ENCODE measurements at regions not wholly inside any gene's neighbourhood (a gene's known extent, or its start where the extent isn't known, plus 50 kb on each side); places are given as distances from the start of the nearest gene placed in this dataset.

DNA sequence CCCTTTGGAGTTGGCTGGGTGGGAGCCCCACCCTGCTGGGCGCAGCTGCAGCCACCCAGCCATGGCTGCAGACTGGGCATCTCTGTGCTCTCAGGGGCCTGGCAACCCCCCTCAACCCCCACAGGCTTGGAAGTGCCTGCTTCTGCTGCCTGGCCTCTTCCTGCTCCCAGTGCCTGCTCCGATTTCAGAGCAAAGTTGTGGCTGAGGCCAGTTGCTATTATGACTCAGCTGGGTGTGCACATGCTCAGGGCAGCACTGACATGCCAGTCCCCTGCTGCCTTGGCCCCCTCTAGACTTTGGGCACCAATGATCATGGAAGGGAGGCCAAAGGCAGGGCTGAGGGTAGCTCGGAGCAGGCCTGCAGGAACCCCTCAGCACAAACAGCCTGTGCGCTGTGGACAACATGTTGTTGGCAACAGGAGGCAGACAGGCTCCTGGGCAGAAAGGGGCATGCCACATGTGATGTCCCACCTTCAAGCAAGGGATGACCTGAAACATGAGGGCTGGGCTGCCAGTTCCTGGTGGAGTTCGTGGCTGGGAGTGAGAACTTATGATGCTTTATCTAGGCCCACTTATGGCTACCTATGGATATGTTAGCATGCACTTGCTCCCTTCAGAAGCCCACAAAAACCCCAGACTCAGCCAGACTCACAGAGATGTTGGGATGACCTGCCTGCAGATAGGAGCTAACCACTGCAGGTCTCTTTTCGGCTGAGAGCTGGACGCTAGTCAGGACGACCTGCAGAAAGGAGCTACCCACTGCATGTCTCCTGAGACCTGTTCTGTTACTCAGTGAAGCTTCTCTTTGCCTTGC is 96.4 kb upstream of the AMOTL1 start:
- DNase-seq (ENCODE audit: low spot score in 2 of 2) (no peak), FAIRE-seq (no peak)

DNA sequence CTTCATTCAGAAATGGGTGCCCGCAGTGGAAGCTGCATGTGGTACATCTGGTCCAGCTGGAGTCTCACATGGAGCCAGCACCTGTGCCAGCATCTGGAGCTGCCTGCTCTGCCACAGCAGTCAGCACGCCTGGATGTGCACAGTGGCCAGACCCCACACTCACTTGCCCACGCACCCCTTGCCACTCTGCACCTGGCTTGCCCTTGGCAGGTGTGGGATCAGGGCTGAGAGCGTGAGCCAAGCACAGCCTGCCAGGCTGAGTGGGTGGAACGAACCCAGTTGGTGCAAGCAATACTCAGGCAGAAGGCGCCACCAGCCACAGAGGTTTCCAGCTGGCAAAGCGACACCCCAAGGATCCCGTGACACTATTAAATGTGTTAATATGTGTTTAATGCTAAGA is 95.5 kb upstream of the AMOTL1 start:
- FAIRE-seq (no peak), DNase-seq (ENCODE audit: low spot score in 2 of 2) (no peak)

DNA sequence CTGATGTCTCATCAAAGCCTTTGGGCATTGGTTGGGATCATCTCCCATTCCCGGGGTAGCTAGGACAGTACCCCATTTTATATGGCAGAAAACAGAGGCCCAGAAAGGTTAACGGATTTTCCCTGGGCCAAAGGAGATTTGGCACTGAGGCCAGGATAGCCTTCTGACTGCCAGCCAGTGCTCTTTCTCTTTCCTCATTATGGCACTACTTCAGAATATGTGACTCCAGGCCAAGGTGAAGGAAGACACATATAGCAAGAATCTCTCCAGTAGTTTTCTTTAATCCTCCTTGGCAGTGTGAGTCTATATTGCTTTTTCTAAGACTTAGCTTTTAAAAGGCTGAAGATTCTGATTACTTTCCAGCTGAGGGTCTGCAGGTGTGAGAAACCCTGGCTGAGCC is 94.8 kb upstream of the AMOTL1 start:
- no peak for DNase-seq (ENCODE audit: low spot score in 2 of 2)
- no peak for FAIRE-seq

DNA sequence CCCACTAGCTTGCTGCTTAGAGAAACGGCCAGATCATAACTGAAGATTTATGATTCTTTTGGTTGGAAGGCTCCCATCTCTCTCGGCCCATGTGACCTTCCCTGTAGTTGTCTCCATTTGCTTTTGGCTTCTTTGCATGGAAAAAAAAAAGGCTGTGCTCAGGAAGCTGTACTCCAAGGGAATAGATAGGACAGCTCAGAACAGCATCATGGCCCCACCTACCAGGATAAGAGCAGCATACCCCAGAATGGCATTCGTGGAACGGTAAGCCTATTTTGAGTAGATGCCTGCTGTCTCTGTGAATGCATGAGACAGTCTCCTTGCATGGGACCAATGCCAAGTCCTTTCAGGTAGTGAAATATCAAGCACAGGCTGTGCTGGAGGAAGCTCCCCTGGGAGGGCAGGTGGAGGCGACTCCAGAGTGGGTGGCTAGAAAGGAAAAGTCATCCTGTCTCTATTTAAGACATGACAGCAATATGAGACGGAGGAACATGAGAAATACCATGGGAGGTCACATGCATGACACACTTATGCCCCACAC is 94.1 kb upstream of the AMOTL1 start:
- DNase-seq (ENCODE audit: low spot score in 2 of 2) (no peak), FAIRE-seq (no peak)

DNA sequence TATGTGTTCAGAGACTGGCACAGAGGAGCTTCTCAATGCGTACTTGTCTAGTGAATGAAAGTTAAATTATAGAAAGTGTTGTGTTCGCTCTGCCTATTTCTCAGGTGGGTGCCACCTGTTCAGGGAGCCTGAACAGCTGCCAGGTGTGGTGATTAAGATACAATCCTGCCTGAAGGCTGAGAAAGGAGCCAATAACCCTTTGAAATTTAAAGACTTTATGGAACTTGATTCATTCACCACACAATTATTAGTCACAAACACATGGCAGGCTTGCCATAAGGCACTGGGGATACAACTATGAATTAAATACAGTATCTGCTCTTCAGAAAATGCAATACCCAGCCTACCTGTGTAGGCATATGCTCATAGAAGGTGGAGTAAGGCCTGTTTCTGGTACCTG is 92.9 kb upstream of the AMOTL1 start:
- FAIRE-seq (no peak), DNase-seq (ENCODE audit: low spot score in 2 of 2) (no peak)

DNA sequence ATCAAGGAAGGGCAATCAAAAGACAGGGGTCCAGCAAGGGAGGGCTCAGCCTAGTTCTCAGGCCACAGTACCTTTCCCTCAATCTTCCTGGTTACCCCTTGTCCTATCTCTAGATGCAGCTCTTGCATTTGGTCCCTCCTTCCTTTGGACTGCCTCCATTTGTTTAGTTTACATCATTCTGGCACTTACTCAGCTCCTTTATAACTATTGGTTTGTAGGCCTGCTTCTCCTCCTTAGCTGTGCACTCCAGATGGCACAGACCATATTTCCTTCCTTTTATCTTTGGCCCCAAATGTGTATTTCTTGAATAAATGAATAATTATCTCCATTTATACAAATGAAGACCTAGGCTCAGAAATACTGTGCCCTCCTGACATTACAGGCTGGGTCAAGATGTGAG is 92.3 kb upstream of the AMOTL1 start:
- no peak for DNase-seq (ENCODE audit: low spot score in 2 of 2)
- no peak for FAIRE-seq

DNA sequence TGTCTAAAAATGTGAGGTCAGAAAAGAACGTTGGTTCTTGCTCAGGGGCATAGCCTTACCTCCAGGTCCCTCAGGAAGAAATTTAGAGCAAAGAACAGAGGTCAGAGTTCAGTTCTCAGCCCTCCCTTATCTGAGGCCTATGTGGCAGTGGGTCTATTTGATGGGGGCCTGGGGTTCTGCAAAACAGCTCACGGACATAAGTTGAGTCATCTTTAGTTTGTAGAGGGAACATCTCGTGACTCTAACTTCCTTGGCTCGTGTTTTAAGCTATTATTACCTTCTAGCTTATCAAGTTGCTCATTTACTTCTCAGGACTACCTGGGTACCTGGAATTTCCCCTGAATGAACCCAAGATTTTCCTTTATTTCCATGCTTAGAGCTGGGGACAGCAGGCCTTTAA is 91.3 kb upstream of the AMOTL1 start:
- FAIRE-seq, result no peak
- no peak for DNase-seq (ENCODE audit: low spot score in 2 of 2)

DNA sequence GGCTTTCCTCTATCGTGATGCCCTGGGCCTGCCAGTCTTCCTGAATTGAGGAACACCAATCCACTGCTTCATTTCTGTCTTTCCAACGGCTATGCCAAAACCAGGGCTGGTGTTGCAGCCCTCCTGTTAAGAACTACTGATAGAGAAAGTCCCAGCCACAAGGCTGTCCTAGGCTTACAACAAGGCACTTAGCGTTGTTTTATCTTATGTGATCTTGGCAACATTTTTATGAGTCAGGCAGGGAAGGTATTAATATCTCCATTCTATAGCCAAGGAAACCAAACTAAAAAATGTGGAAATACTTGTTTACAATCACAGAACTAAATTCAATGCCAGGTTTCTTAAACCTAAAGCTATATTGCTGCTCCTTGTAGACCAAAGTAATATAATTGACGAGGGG is 89.9 kb upstream of the AMOTL1 start:
- DNase-seq (ENCODE audit: low spot score in 2 of 2) (no peak), FAIRE-seq (no peak)

DNA sequence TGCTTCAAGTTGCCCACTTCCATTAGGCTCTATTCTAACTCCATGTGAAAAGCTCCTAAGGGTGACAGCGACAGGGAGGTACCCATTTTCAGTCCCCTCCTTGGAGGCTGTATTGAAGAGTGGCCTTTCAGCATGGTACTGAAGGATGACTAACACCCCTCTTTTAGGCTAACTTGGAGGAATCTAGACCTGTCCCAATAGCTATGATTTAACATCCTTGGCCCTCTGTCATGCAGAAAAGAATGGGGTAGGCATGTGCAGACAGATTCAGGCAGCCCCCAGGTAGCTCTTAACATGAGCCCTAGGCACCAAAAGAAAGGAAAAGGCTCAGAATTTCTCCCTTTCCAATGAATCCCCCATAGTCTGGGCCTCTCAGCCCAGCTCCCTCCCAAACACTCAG is 89.3 kb upstream of the AMOTL1 start:
- DNase-seq (ENCODE audit: low spot score in 2 of 2) (no peak), FAIRE-seq (no peak)

DNA sequence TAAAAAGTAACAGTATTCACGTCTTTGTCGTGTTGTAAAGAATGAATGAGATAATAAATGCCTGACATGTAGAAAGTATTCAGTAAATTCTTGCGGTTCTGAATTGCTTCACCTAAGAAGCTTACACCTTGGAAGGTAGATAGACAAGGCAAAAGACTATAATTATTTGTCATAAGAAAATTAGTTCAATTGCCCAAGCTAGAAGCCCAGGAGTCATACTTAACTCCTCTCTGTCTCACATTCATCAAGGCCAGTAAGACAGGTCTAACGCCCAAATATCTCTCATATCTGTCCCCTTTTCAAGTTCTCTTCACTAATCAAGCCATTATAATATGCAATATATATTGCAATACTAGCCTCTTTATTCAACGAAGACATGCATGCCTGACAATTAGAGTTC is 87.7 kb upstream of the AMOTL1 start:
- DNase-seq (ENCODE audit: low spot score in 2 of 2), result no peak
- no peak for FAIRE-seq

DNA sequence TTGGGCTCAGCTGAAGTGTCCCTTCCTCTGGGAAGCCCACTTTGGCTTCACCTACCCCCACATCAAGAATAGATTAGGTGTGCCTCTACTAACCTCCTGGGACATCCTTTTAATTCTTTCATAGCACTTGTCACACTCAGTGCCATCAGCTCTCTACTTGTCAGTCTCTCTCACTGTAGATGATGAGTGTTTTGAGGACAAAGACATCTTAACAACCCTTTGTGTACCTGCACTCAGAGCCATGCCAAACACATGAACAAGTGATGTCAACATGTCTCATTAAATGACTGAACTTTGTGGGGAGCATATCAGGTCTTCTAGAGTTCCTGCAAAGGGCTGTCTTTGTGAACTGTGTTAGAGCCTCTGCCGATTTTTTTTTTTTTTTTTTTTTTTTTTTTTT is 87.0 kb upstream of the AMOTL1 start:
- DNase-seq (ENCODE audit: low spot score in 2 of 2), result no peak
- no peak for FAIRE-seq

DNA sequence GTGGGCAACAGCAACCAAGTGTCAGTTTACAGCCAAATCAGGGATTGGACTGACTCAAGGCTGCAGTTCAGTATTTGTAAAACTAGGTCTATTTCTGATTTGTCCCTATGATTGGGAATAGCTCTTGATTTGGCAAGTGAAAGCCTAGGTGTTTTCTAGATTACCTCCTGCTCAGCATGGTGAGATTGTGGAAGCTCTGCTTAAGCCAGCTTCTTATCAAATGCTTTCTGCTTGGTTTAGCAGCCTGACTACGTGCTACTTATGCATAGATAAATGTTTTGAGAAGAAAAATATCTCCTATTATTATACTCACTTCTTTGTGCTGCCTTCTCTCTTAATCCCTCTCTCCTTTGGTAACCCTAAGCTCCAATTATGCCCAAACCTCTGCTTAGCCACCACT is 86.3 kb upstream of the AMOTL1 start:
- no peak for DNase-seq (ENCODE audit: low spot score in 2 of 2)
- no peak for FAIRE-seq

DNA sequence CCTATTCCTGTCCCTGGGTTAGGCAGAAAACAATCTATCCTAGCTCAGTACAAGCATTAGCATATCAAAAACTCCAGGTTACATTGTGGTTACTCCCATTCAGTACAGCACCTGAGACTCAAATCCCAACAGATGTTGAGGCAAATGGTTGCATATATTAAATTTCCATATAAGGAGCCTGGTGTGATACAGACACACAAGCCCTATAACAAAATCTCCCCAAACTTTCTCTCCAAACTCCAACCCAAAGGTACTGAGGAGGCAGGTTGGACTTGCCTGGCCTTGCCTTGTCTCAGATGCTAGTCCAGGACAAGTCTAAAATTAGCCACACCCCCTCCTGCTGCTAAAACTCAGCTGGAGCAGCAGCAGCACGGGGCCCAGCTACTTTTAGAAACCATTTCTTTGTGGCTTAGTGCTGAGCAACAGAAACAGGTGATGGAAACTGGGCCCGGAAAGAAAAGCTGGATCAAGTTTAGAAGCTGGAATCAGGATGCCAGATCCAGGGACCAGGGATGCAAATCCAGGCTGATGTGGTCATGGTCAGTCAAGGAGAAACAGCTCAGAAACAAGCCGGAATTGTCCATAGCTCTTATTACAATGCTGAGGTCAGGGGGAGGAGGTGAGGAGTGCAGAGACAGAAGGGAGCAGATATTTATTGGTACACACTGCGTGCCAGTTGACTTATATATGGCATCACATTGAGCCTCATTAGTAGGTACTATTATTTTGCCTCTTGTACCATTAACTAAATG is 73.7 kb upstream of the AMOTL1 start:
- FAIRE-seq (no peak), DNase-seq (ENCODE audit: low spot score in 2 of 2) (no peak)

DNA sequence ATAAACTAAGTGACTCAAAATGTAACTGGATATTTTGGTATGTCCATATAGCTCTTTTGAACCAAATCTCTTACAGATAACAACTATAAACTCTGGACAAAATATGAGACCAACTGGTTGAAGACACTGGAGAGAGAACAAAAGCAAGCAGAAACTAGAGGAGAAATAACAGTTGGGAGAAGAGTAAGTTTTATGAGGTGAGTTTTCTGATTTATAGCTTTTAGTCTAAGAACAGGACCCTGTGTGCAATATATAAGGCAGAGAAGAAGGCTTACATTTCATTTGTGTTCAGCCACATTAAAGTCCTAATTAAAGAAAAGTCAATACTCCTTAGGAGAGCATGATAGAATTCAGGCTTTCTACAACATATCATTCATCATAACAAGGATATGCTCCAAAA is 71.0 kb upstream of the AMOTL1 start:
- DNase-seq (ENCODE audit: low spot score in 2 of 2) (no peak), FAIRE-seq (no peak)

DNA sequence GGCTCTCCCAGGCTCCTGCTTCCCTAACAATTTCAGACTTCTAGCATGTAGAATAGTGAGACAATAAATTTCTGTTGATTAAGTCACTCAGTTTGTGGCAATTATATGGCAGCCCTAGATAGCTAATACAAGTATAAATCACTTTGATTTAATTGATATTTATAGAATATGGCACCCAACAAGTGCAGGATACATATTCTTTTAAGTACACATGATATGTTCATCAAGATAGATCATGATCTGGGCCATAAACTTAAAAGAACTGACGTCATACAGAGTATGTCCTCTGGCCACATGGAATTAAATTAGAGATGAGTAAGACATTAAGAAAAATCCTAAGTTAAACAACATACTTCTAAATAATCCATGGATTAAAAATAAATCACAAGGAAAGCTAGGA is 67.5 kb upstream of the AMOTL1 start:
- FAIRE-seq, result no peak
- no peak for DNase-seq (ENCODE audit: low spot score in 2 of 2)

DNA sequence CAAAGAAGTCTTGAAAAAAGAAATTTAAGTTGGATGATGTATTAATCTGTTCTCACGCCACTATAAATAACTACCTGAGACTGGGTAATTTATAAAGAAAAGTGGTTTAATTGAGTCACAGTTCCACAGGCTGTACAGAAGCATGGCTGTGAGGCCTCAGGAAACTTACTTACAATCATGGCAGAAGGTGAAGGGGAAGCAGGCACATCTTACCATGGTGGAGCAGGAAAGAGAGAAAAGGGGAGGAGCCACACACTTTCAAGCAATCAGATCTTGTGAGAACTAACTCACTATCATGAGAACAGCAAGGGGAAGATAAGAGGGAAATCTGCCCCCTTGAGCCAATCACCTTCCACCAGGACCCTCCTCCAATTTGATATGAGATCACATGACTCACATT is 65.7 kb upstream of the AMOTL1 start:
- no peak for DNase-seq (ENCODE audit: low spot score in 2 of 2)
- FAIRE-seq, result no peak

DNA sequence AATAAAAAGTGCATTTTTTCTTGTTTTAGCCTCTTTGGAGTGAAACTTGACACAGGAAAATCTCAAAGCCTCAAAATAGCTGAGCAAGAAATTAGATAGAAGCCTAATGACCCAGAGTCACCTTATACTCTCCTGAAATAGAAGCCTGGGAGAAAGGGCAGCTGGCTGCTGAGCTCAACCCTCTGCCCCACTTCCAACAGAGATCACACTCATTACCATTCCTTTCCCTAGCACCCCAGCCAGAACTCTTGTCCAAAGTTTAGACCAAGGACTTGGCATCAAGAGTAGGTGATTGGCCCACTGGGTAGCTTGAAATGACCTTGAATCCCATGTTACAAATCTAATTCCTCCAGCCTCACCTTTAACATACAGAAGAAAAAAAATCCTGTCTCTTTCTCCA is 62.7 kb upstream of the AMOTL1 start:
- DNase-seq (ENCODE audit: low spot score in 2 of 2) (no peak), FAIRE-seq (no peak)

DNA sequence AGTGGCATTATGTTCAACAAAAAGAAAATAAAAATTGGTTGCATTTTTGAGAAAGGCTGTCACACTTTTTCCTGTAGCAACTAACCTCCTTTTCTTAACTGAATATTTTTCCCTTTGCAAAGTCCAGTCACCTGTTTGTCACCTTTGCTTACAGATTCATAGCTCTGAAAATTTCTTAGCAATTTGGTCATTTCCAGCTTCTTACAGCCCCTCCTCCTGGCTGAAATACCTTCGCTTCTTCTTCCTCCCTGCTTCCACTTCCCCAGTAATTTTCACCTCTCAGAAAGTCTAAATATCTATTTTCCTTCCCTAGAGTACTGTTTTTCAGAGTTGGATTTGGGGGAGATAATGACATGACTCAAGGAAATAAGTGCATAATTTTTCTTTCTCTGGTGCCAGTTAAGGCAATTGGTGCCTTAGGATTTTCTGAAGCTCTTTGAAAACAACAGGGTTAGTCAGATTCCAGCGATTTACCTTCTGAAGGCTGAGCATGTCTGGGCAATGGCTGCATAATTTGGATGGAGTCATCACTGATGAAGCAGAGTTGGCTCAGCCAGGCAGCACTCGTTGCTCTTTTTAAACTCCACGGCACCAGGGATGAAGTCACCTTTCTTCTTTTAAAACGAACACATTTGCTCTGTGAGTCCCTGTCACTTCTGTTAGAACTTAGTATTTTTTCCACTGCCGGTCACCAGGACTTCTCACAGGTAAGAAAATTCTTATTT is 62.1 kb upstream of the AMOTL1 start:
- no peak for FAIRE-seq

DNA sequence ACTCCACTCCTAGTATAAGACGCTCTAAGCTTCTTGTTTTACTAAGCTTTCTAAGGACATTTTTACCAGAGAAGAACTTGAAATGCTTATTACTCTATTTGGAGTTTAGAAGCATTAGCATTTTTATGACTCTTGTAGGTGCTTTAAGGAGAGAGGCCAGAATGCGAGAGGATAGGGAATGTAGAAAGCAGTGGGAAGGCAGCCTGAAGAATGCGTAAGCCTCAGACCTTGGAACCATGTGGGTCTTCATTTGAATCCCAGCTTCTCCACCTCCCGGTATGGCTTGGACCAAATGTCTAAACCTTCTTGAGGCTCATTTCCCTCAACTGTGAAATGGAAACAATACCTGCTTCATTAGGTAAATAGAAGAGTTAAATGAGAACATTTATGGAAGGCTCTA is 60.0 kb upstream of the AMOTL1 start:
- FAIRE-seq (no peak), DNase-seq (ENCODE audit: low spot score in 2 of 2) (no peak)

More for the DNA sequence above, 62.1 kb upstream of the AMOTL1 start:
- DNase-seq (ENCODE audit: low spot score in 2 of 2), result no peak

DNA sequence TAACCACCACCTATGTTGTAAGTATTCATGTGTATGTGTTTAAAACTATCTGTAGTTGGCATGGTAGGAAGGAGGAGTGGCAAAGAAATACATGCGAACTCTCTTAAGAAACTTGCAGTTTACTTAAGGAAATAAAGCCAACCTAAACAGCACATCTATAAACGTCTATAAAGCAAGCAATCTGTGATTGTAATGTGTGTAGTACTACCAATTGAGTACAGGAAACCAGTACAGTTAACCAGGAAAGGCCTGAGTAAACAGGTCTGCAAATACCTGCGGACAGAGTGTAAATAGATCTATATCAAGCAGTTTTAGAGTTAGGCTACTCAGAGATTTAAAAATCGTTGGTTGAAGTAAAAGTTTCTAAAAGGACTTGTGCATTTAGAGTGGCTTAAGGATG is 59.5 kb upstream of the AMOTL1 start:
- FAIRE-seq (no peak), DNase-seq (ENCODE audit: low spot score in 2 of 2) (no peak)

DNA sequence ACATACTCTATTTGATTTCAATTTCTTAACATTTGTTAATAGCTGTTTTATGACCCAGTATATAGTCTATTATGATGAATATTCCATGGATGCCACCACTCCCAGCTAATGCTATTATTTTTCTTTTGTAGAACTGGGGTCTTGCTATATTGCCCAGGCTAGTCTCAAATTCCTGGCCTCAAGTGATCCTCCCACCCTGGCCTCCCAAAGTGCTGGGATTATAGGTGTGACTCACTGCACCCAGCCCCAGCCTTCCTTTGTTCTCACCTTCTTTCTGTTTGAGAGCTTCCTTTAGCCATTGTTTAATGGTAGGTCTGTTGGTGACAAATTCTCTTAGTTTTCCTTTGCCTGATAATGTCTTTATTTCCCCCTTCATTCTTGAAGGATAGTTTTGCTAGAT is 52.9 kb upstream of the AMOTL1 start:
- no peak for DNase-seq (ENCODE audit: low spot score in 2 of 2)
- no peak for FAIRE-seq
